Kidney glomerular epithelial cell (primary cell): ENCODE measurements at regions not wholly inside any gene's neighbourhood (a gene's known extent, or its start where the extent isn't known, plus 50 kb on each side); places are given as distances from the start of the nearest gene placed in this dataset.
"Not testable (repeated sequence)": the region's sequence is repeated elsewhere in the genome, so short reads cannot be mapped to it uniquely, and the experiment has no call there.

Experiments used
- DNase-seq: peaks from one replicate; lab custom pipeline; 2025; lab: John Stamatoyannopoulos, UW

DNA sequence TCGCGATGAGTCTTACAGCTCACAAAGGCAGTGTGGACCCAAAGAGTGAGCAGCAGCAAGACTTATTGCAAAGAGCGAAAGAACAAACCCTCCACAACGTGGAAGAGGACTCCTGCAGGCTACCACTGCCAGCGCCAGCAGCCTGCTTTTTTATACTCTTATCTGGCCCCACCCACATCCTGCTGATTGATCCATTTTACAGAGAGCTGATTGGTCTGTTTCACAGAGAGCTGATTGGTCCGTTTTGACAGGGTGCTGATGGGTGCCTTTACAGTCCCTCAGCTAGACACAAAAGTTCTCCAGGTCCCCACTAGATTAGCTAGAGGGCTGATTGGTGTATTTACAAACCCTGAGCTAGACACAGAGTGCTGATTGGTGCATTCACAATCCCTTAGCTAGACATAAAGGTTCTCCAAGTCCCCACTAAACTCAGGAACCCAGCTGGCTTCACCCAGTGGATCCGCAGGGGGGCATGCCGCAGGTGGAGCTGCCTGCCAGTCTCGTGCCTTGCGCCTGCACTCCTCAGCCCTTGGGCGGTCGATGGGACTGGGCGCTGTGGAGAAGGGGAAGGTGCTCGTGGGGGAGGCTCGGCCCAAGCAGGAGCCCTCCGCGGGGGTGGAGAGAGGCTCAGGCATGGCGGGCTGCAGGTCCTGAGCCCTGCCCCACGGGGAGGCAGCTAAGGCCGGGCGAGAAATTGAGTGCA is 75.7 kb downstream of the QDPR start:
- not testable (repeated sequence) for DNase-seq

DNA sequence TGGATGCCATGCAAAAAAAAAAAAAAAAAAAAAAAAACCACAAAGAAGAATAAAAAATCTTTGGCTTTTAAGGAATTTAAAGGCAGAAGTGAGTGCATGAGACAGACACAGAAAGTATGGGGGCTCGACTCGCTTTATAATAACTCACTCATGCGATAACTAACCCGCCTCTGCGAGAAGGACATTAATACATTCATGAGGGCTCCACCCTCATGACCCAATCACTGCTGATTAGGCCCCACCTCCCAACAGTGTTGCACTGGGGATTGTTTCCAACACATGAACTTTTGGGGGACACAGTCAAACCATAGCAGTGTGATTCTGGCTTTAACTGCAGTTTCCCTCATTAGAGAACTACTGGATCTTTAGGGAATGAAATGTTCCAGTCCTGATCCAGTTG is 78.1 kb downstream of the QDPR start:
- DNase-seq: no peak

- no peak for DNase-seq
Measured at GRCh38 chr4:17427991-17428390, 83.9 kb downstream of the QDPR start.

DNA sequence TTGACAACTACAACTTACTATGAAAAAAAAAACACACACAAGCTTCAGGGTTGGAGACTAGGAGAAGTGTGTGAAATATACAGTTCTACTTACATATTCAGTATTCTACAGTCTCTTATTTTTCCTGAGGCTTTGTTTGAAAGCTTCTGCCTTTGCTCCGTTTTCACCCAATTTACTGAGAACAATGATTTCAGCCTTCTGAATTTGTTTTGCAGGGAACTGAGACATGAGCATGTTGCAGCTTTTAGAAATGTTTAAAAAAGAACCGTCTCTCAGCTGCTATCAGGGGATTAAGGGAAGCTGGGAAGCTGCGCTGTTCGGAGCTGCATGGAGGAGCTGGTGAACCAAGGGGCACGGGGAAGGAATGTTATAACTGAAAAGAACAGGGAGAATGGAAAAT is 85.7 kb downstream of the QDPR start:
- DNase-seq: no peak

GRCh38 chr4:17418010-17418409 is 93.9 kb downstream of the QDPR start:
- no peak for DNase-seq

DNA sequence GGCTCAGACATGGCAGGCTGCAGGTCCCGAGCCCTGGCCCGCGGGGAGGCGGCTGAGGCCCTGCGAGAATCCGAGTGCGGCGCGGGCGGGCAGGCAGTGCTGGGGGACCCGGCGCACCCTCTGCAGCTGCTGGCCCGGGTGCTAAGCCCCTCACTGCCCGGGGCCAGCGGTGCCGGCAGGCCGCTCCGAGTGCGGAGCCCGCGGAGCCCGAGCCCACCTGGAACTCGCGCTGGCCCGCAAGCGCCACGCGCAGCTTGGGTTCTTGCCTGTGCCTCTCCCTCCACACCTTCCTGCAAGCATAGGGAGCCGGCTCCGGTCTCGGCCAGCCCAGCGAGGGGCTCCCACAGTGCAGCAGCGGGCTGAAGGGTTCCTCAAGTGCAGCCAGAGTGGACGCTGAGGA is 97.5 kb downstream of the QDPR start:
- no peak for DNase-seq

GRCh38 chr4:17400686-17401085 is 111.2 kb downstream of the QDPR start:
- DNase-seq: no peak

DNA sequence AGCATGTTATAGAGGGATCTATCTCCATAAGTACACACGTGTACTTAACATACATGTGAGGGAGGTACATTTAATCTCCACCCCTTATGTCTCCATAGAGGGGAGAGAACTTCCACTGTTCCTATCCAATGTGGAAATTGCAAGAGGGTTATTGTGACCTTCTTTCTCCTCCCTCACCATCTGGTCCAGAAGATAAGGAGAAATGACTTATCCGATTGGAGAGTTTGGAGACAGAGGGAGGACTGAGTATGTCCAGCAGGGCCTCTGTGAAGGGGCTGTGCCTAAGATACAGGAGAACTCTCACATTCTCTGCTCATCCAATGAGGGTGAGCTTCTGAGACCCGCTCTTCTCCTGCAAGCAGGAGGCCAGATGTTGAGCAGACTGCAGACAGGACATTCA is 113.1 kb downstream of the QDPR start:
- DNase-seq: no peak

GRCh38 chr4:17398035-17398434 is 113.9 kb downstream of the QDPR start:
- DNase-seq: no peak

DNA sequence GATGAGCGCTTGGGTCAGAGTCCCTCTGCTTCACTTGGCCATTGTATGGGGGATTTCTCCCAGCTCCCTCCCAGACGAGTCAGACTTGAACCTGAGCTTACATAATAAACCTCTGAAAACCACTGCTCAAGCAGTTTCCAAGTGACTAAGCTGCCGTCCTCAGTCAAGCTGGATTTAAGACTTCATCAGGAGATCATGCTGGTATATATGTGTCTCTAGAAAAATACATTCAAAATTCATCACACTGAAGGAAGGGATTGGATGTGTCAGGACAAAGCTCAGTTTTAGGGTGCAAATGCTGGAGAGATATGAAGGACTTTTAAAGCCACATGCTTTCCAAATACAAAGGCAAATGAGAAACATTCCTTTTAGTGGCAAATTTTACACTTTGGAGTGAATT is 114.3 kb downstream of the QDPR start:
- no peak for DNase-seq

GRCh38 chr4:17385403-17385802 is 126.5 kb downstream of the QDPR start:
- peak; percentile 24 for DNase-seq

- no peak for DNase-seq
Measured at GRCh38 chr4:17380347-17380746, 131.5 kb downstream of the QDPR start.

DNA sequence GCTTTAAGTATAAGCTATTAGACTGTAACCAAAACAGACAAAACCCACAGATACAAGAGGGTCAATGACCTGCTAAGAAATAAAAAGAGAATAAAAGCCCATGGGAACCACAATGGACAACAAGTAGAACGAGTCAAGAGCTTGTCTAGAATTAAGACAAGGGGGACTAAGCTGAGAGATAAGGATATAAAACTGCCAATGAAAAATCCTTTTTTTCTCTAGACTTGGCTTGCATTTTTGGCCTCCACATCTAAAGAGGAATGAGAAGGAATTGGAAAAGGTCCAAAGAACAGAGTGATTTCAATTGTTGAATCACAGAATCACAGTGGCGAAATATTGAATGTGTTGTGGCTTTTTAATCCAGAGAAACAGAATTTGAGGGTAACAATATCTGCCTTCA is 135.7 kb downstream of the QDPR start:
- DNase-seq: no peak

- no peak for DNase-seq
Measured at GRCh38 chr4:17373666-17374065, 138.2 kb downstream of the QDPR start.

DNA sequence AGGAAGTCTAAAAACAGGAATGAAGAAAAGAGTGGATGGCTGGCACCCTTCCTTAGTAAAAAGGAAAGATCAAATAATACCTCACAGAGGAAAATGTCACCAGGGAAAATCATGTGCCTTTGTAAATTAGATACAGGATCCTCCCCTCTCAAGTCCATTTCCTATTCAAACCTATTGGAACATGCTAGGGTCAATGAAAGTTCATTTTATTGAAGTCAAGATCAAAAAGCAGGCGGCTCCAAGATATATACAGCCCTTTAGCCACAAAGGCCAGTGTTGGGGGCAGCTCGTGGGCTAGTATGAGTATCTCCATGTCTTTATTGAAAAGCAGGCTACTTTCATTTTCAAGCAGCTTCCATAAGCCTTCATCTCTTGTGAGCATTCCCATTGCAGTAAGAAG is 141.1 kb downstream of the QDPR start:
- DNase-seq: no peak

DNA sequence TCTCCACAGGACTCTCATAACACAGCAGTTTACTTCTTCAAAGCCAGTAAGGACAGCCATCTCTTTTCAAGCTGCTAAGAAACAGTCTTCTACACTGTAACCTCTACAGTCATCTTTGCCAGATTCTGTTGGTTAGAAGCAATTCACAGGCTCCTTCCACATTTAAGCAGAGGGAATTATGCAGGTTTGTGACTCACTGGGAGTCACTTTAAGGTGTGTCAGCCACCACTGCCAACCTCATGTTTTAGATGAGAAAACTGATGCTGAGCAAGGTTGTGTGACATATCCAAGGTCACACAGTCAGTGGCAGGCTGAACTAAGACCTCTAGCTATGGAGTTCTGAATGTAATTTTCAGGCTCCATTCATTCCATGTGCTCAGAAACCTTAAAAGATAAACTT is 143.5 kb downstream of the QDPR start:
- no peak for DNase-seq

- DNase-seq: no peak
Measured at GRCh38 chr4:17367201-17367600, 144.7 kb downstream of the QDPR start.

DNA sequence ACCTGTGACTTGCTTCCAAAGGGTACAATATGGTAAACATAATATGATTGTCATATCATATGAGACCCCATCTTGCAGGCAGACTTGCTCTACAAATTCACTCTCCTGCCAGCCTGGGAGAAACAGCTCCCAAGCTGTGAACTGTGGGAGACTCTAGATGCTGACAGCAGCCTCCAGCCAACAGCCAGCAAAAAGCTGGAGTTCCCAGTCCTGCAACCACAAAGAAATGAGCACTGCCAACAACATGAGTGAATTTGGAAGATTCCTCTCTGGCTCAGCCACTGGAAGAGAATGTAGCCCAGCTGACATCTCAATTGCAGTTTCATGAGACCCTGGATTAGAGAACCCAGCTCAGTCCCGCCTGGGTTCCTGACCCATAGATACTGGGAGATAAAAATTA is 145.4 kb downstream of the QDPR start:
- no peak for DNase-seq

GRCh38 chr4:17362430-17362829 is 149.5 kb downstream of the QDPR start:
- DNase-seq: no peak

DNA sequence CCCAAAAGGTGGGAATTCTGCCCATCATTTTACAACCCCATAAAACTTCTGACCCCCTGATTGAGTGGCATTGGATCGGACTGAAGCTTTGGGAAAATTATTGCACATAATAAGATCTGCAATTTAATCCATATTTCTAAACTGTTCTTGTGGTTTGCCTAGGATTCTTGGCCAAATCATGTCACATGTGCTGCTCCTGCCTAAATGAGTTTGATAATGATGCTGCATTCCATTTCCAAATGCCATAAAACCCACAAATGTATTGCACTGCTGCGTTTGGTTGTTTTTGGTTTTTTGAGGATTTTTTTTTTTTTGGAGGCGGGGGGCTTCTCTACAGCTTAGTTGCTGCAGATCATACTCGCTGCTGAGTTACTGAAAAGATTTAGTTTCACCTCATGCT is 153.6 kb downstream of the QDPR start:
- no peak for DNase-seq

- DNase-seq: no peak
Measured at GRCh38 chr4:17356926-17357325, 155.0 kb downstream of the QDPR start.

GRCh38 chr4:17352357-17352756 is 159.5 kb downstream of the QDPR start:
- DNase-seq: no peak

DNA sequence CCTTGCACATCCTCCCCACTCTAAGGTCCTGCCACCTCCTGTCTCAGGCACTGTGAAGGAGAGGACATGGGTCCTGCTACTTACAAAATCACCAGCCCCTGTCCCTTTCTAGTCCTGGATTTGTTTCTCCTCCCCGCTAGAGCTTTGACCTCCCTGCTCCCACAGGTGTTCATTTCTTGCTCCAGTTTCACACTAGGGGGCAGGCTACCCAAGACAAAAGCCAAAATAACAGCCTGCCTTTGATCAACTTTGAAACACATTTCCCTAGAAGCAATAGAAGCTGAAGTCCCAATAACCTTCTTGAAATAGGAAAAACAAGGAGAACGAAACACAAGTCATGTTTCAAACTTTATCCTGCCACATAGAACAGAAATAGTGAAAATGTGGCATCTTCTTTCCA is 164.4 kb downstream of the QDPR start:
- DNase-seq: peak; percentile 68

DNA sequence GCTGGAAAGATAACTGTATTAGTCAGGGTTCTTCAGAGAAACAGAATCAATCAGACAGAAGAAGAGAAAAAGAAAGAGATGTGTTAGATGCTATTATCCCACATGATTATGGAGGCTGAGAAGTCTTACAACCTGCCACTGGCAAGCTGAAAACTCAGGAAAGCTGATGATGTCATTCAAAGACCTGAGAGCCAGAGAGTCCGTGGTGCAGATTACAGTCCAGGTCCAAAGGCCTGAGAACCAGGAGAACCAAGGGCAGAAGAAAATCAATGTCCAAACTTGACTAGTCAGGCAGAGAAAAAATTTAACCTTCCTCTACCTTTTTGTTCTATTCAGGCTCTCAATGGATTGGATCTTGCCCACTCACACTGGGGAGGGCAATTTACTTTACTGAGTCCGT is 172.5 kb downstream of the QDPR start:
- DNase-seq: no peak

- DNase-seq: no peak
Measured at GRCh38 chr4:17336986-17337385, 174.9 kb downstream of the QDPR start.
